ENCODE measurements at regions not wholly inside any gene's neighbourhood (a gene's known extent, or its start where the extent isn't known, plus 50 kb on each side); places are given as distances from the start of the nearest gene placed in this dataset.

GRCh38 chr4:151979819-151980218, 219.0 kb upstream of the GATB start:
- TF ChIP-seq CTCF (IDR thresholded peaks at IDR 0.05 in 2 of 3, conservative IDR thresholded peaks at IDR 0.05 in 1 of 3; ENCODE audit: borderline replicate concordance in 1 of 3, insufficient read depth in 1 of 3, low read depth in 2 of 3, low read length in 2 of 3) (no peak), ZNF274 (IDR thresholded peaks at IDR 0.05; ENCODE audit: low read depth, low read length) (no peak)
